ENCODE measurements at regions not wholly inside any gene's neighbourhood (a gene's known extent, or its start where the extent isn't known, plus 50 kb on each side); places are given as distances from the start of the nearest gene placed in this dataset.

DNA sequence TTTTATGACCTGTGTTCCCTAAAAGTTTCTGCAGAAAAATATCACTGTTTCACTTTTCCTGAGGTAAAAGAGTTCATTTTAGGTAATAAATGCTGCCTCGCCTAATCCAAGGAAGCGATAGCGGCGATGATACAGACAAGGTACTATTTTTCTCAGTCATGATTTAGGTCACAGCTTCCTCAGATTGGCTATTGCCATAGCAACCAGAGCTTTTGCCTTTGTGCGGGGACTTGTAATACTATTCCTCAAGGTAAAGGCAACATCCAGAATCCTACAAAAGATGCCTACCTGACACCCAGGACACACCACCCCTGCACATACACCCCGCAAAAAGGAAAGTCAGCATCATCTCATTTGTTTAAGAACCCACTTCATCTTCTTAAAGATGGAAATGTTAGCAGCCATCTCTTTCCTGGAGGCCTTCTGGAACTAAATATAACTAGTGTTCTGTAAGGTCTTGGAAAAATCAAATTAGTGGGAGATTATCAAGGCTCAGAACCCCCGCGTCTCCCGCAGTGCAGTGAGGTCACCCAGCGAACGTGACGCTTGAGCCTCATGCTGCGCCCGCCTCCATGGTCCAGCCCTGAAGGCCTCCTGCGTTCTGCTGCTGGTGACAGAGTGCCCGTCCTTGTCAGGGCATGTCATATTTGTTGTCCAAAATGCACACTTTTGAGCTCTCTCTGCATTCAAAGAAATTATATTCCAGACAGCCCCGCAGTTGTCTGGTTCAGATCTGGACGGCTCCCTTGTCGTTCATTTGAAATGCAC is 402.0 kb upstream of the RNF32 start:
- intact Hi-C loops (cut with DNase I): no loop called here
- H3K27me3 ChIP-seq: no peaks in the 10 kb centered on the region
- TF ChIP-seq POLR2A (IDR thresholded peaks at IDR 0.05) (no peak), EP300 (IDR thresholded peaks at IDR 0.05) (no peak)
- TF ChIP-seq, protein P1, sequence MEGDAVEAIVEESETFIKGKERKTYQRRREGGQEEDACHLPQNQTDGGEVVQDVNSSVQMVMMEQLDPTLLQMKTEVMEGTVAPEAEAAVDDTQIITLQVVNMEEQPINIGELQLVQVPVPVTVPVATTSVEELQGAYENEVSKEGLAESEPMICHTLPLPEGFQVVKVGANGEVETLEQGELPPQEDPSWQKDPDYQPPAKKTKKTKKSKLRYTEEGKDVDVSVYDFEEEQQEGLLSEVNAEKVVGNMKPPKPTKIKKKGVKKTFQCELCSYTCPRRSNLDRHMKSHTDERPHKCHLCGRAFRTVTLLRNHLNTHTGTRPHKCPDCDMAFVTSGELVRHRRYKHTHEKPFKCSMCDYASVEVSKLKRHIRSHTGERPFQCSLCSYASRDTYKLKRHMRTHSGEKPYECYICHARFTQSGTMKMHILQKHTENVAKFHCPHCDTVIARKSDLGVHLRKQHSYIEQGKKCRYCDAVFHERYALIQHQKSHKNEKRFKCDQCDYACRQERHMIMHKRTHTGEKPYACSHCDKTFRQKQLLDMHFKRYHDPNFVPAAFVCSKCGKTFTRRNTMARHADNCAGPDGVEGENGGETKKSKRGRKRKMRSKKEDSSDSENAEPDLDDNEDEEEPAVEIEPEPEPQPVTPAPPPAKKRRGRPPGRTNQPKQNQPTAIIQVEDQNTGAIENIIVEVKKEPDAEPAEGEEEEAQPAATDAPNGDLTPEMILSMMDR (IDR thresholded peaks at IDR 0.05): no peak
- H3K36me3 ChIP-seq: no peaks in the 10 kb centered on the region
- peaks cover 0 to 4% of the 10 kb centered on the region in 2 donors for H3K9me3 ChIP-seq
- 85 to 89% (median 86%) methylated on average over 19 of the region's 19 CpGs for WGBS, 3 donors
- no peaks in the 10 kb centered on the region for H3K4me1 ChIP-seq (ENCODE audit: insufficient read depth)
- DNase-seq: no peak
- H3K4me3 ChIP-seq: no peak overlapping the region
- H3K27ac ChIP-seq: no peak overlapping the region

DNA sequence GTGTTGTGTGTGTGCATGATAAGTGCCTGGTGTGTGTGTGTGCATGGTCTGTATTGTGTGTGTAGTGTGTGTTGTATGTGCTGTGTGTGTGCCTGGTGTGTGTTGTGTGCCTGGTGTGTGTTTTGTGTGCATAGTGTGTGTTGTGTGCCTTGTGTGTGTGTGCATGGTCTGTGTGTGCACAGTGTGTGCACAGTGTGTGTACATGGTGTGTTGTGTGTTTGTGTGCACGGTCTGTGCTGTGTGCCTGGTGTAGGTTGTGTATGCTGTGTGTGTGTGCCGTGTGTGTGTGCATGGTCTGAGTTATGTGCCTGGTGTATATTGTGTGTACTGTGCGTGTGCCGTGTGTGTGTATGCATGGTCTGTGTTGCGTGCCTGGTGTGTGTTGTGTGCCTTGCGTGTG is 403.0 kb upstream of the RNF32 start:
- H3K27me3 ChIP-seq: no peaks in the 10 kb centered on the region
- no peaks in the 10 kb centered on the region for H3K36me3 ChIP-seq
- H3K27ac ChIP-seq: no peak overlapping the region
- WGBS, 3 donors: 93% methylated on average over 6 of the region's 6 CpGs
- H3K9me3 ChIP-seq: peaks cover 0 to 4% of the 10 kb centered on the region in 2 donors
- no peaks in the 10 kb centered on the region for H3K4me1 ChIP-seq (ENCODE audit: insufficient read depth)
- H3K4me3 ChIP-seq: no peak overlapping the region
- TF ChIP-seq, protein P1 (IDR thresholded peaks at IDR 0.05): no peak
- TF ChIP-seq EP300 (IDR thresholded peaks at IDR 0.05) (no peak), POLR2A (IDR thresholded peaks at IDR 0.05) (no peak)
- no peak for DNase-seq
- intact Hi-C loops (cut with DNase I): no loop called here

DNA sequence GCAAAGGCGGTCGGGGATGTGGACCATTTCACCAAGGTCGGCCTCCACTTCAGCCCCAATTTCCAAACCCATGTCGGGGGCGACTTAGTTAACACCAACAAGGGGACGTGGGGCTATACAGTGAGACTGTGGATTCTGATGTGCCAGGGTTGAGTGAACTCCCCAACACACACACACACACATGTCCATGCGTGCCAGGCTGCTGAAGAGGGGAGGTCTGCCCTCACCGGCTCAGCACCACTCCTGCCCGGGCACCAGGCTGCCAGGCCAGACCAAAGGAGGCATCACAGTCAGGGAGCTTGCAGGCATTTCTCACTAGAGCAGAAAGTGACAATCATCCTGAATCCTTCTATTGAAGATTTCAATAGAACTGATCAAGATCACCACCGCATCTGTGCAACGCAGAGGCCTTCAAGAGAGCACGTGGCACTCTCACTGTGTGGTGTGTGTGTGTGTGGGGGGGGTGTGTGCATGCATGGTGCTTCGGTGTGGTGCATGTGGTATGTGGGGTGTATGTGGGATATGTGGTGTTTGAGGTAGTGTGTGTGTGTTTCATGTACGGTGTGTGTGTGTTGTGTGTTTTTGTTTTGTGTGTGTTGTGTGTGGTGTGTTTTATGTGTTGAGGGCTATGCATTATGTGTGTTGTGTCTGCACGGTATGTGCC is 403.5 kb upstream of the RNF32 start:
- WGBS, 3 donors: 86 to 90% (median 88%) methylated on average over 14 to 15 of the region's 15 CpGs
- no peaks in the 10 kb centered on the region for H3K4me1 ChIP-seq (ENCODE audit: insufficient read depth)
- DNase-seq: no peak

DNA sequence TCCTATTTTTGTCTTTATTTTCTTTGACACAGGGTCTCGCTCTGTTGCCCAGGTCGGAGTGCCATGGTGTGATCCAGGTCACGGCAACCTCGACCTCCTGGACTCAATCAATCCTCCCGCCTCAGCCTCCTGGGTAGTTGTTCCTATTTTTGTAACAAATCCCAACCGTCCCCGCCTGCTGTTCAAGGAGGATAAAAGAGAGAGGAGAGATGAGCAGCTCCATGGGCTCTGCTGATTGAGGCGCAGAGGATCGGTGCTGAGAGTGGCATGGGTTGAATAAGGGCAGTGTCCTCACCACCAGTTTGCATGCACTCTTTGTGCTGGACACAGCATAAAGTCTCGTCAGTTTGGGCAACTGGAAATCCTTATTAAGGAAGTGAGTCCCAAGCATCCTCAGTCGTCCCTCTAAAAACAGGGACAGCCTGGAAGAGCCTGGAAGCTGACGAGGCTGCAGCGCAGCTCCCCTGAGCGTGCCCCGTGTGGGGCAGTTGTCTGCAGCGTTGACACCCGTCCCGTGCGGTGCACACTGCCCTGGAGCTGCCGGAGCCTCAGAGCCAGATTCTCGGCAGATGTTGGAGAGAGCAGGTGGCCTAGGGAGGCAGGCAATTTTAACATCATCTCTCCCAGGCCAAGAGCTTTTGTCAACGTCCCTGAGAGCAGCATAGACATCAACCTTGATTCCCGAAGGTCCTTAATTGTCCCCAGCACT is 404.2 kb upstream of the RNF32 start:
- DNase-seq: no peak
- TF ChIP-seq, protein P1 (IDR thresholded peaks at IDR 0.05): no peak
- no peak for TF ChIP-seq POLR2A (IDR thresholded peaks at IDR 0.05)
- no peak for TF ChIP-seq EP300 (IDR thresholded peaks at IDR 0.05)
- intact Hi-C loops (cut with DNase I): no loop called here
- H3K27me3 ChIP-seq: no peaks in the 10 kb centered on the region
- WGBS, 3 donors: 73 to 79% (median 79%) methylated on average over 23 of the region's 23 CpGs
- no peaks in the 10 kb centered on the region for H3K4me1 ChIP-seq (ENCODE audit: insufficient read depth)
- no peaks in the 10 kb centered on the region for H3K36me3 ChIP-seq
- H3K4me3 ChIP-seq: no peak overlapping the region
- H3K27ac ChIP-seq: no peak overlapping the region
- peaks cover 0 to 4% of the 10 kb centered on the region in 2 donors for H3K9me3 ChIP-seq

More for the DNA sequence above, 403.5 kb upstream of the RNF32 start:
- intact Hi-C loops (cut with DNase I): no loop called here
- Histone ChIP-seq H3K27ac (no peak overlapping the region), H3K9me3 (peaks cover 0 to 4% of the 10 kb centered on the region in 2 donors), H3K27me3 (no peaks in the 10 kb centered on the region), H3K36me3 (no peaks in the 10 kb centered on the region), H3K4me3 (no peak overlapping the region)
- TF ChIP-seq EP300 (IDR thresholded peaks at IDR 0.05) (no peak), POLR2A (IDR thresholded peaks at IDR 0.05) (no peak)
- TF ChIP-seq, protein P1 (IDR thresholded peaks at IDR 0.05): no peak

Data from ovary (tissue), 7 donors.